HT1080 (cell line): ENCODE measurements at regions not wholly inside any gene's neighbourhood (a gene's known extent, or its start where the extent isn't known, plus 50 kb on each side); places are given as distances from the start of the nearest gene placed in this dataset. TPM values are rescaled to one million over a fixed set of nuclear protein-coding genes. Genes with fewer than 3 reads are reported as not detected.
A peak's percentile ranks its signal among the peaks of the same experiment; 100 is the strongest.
"Not testable (repeated sequence)": the region's sequence is repeated elsewhere in the genome, so short reads cannot be mapped to it uniquely, and the experiment has no call there.

ENCODE experiments used
- DNase-seq: peaks from one replicate; pipeline ENCODE4 v3.0.0-alpha.2; 2015; ENCODE audit warnings: low read depth
- small RNA-seq: library from RNA; depleted of rRNA; stranded (forward); fragments of <200 nt; gene quantifications from one replicate; pipeline ENCODE3, GENCODE V24; 2014

DNA sequence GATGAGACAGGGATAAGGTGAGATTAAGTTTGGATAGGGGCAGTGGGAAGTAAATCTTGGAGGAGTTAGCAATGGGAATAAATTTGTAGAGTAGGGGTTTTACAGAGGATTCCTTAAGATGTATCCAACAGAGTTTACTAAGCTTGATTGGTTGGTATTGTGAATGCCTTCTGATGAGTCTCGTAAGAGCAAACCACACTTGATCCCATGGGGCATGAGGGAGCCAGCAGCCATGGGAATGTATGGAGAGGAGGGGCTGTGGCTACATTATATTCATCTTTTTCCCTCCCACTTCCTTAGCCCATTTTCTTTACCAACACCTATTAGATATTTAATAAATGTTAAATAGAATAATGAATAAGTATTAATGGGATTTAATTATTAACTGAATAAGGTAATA lies 126.6 kb upstream of the NDST3 start:
- DNase-seq = no peak

- DNase-seq = no peak
Measured at GRCh38 chr4:117908306-117909207, 125.7 kb upstream of the NDST3 start.

DNA sequence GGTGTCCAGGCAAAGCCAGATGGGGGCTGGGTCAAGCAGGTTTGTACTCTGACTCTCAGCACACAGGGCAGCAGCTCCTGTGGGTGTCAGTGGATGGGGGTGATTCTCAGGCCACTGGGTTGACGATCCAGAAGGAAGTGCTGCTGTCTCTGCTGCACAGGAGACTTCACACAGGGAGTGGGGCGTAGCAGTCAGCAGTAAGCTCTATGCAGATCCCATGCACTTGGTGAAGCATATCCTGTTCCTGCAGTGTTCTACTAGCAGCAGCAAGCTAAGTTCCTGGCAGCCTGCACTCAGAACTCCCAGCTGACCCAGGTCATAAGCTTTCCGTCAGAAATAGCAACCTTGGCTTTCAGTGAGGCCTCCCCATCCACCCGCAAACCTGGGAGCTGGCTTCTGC lies 117.6 kb upstream of the NDST3 start:
- DNase-seq = no peak

GRCh38 chr4:117922311-117922710 lies 112.0 kb upstream of the NDST3 start:
- not testable (repeated sequence) for DNase-seq

GRCh38 chr4:117927823-117928222 lies 106.5 kb upstream of the NDST3 start:
- DNase-seq = not testable (repeated sequence)

GRCh38 chr4:117941611-117942010 lies 92.7 kb upstream of the NDST3 start:
- DNase-seq = no peak

DNA sequence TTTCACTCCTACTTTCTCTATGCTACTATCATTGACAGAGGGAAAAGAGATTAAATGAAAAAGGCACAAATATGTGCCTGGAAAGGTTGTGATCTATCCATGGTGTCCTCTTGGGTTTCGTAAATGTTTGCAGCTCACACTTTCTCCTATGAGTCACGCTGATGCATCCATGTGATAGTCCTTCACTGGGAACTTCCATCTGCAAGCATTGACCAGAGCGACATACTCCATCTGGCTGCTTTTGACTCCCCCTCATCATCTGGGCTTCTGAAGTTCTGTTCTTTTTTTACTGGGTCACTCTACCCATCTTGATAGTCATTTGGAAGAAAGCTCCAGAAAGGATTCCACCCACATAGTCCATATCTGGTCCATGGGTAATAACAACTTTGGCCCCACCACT lies 84.7 kb upstream of the NDST3 start:
- DNase-seq = peak; percentile 25

GRCh38 chr4:117957571-117957970 lies 76.7 kb upstream of the NDST3 start:
- no peak for DNase-seq

DNA sequence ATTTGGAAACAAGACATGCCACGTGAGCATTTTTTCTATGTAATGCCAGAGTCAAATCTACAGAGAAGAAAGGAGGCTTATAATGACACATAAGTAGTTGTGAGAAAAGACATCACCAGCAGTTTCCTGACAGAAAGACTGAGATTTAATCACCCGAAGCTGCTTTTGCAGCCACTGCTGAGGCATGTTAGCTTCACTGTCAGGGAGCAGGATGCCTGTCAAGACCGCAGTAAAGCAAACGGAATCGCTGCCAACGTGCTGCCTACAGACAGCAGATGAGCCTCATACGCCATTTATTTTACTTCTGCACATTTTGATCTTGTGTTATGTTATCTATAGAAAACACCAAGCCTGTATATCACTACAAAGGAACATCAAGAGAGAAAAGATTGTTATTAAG lies 68.7 kb upstream of the NDST3 start:
- DNase-seq = no peak

DNA sequence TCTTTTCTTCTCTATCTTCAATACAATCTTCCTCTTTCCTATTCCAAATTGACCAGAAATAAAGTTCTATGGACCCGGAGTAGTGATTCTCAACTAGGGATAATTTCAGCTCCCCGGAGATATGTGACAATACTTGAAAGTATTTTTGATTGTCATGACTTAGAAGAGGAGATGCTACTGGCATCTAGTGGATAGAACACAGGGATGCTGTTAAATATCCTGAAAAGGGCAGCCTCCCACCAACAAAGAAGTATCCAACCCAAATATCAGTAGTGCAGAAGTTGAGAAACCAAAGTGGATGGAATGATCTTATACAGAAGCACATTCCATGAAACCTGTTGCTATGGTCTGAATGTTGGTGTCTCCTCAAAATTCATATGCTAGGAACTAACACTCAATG lies 65.7 kb upstream of the NDST3 start:
- DNase-seq = no peak

GRCh38 chr4:117971403-117971802 lies 62.9 kb upstream of the NDST3 start:
- no peak for DNase-seq

- peak; percentile 89 for DNase-seq
Measured at GRCh38 chr4:117983541-117984365, 50.5 kb upstream of the NDST3 start.

DNA sequence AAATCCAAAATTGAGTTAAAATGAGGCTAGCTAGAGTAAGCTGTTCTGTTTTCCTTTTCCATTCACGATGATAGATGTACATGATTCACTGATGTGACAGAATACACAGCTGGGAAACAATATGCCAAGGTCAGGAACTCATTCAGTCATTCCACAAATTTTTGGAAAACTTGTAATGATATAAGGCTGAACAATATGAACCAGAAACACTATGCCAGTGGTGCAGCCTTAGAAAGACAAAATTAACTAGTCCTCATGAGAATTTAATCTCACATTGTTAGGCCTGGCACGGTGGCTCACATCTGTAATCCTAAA lies 50.0 kb upstream of the NDST3 start:
- DNase-seq = no peak

Small RNA genes lying in the stretch of these regions (small RNA-seq; reads per million reads assigned to genes)
- not detected for gene AC107399.1
